ENCODE measurements at regions not wholly inside any gene's neighbourhood (a gene's known extent, or its start where the extent isn't known, plus 50 kb on each side); places are given as distances from the start of the nearest gene placed in this dataset.

DNA sequence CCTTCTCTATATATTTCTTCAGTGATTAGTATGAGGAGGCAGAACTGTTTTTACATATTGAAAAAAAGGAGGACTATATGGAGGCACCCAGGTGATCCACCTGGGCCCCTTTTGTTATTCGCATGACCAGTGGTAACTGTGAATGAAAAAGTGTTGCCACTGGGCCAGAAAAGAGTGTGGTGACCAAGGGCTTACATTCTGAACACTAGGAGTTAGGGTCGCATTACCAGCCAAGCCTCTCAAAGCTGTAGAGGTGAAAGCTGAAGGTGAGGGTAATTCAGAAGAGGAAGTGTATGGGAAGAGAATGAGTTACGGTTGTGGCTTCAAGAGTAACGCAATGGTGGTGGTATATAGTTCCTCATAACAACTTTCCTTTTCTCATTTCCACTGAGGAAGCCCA is 487.6 kb downstream of the TMEM182 start:
- no peak overlapping the region for H3K4me3 ChIP-seq
- H3K36me3 ChIP-seq, result no peaks in the 10 kb centered on the region
- TF ChIP-seq POLR2A (IDR thresholded peaks at IDR 0.05) (no peak), POLR2AphosphoS5 (IDR thresholded peaks at IDR 0.05) (no peak), EP300 (IDR thresholded peaks at IDR 0.05; ENCODE audit: low read depth) (no peak)
- TF ChIP-seq, protein P1, sequence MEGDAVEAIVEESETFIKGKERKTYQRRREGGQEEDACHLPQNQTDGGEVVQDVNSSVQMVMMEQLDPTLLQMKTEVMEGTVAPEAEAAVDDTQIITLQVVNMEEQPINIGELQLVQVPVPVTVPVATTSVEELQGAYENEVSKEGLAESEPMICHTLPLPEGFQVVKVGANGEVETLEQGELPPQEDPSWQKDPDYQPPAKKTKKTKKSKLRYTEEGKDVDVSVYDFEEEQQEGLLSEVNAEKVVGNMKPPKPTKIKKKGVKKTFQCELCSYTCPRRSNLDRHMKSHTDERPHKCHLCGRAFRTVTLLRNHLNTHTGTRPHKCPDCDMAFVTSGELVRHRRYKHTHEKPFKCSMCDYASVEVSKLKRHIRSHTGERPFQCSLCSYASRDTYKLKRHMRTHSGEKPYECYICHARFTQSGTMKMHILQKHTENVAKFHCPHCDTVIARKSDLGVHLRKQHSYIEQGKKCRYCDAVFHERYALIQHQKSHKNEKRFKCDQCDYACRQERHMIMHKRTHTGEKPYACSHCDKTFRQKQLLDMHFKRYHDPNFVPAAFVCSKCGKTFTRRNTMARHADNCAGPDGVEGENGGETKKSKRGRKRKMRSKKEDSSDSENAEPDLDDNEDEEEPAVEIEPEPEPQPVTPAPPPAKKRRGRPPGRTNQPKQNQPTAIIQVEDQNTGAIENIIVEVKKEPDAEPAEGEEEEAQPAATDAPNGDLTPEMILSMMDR (IDR thresholded peaks at IDR 0.05), result no peak
- no peak for DNase-seq
- intact Hi-C loops (cut with DNase I; ENCODE audit: low total_unique reads) (no loop called here), in situ Hi-C loops (cut with MboI; ENCODE audit: low pct_ligation_motif_present in 1 of 4, low pct_unique_long_range_greater_than_20kb in 1 of 4, low sequenced_read_pairs in 3 of 4) (no loop called here)
- 74 to 79% methylated on average over 4 of the region's 4 CpGs for WGBS, 2 donors (ENCODE audit: low coverage in 1 of 2)
- H3K9me3 ChIP-seq, result no peaks in the 10 kb centered on the region
- H3K4me1 ChIP-seq, result no peaks in the 10 kb centered on the region
- no peaks in the 10 kb centered on the region for H3K27me3 ChIP-seq
- H3K27ac ChIP-seq, result no peak overlapping the region

GRCh38 chr2:103252781-103253180 is 490.9 kb downstream of the TMEM182 start:
- TF ChIP-seq, protein P1 (IDR thresholded peaks at IDR 0.05), result no peak
- no peak for TF ChIP-seq EP300 (IDR thresholded peaks at IDR 0.05; ENCODE audit: low read depth)
- TF ChIP-seq POLR2A (IDR thresholded peaks at IDR 0.05), result no peak
- TF ChIP-seq POLR2AphosphoS5 (IDR thresholded peaks at IDR 0.05), result no peak
- Histone ChIP-seq H3K27me3 (no peaks in the 10 kb centered on the region), H3K4me3 (no peak overlapping the region), H3K9me3 (no peaks in the 10 kb centered on the region), H3K36me3 (no peaks in the 10 kb centered on the region), H3K27ac (no peak overlapping the region), H3K4me1 (no peaks in the 10 kb centered on the region)
- DNase-seq, result no peak
- intact Hi-C loops (cut with DNase I; ENCODE audit: low total_unique reads), result no loop called here
- in situ Hi-C loops (cut with MboI; ENCODE audit: low pct_ligation_motif_present in 1 of 4, low pct_unique_long_range_greater_than_20kb in 1 of 4, low sequenced_read_pairs in 3 of 4), result no loop called here
- WGBS, 2 donors (ENCODE audit: low coverage in 1 of 2), result 75 to 86% methylated on average over 3 of the region's 3 CpGs

DNA sequence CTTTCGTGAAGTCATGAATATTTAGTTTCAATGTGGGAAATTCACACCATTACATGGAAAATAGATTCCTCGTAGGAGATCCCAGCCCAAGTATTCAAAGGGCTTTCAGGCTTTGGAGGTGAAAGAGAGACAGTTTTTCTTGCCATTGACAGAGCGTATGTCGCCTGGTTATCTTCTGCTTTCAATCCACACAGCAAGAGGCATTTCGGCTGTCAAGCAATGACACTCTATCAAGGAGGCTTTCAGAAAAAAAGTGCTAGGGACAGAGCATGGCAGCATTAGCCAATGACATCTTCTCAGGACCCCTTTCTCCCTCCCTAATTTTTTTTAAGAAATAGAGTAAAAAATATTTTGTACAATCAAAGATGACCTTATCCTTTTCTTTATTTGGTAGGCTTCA is 492.8 kb downstream of the TMEM182 start:
- no peak for DNase-seq
- intact Hi-C loops (cut with DNase I; ENCODE audit: low total_unique reads), result no loop called here

GRCh38 chr2:103264058-103264768 is 502.4 kb downstream of the TMEM182 start:
- no peak for DNase-seq
- peaks cover 0 to 3% (median 0%) of the 10 kb centered on the region in 4 donors for H3K4me1 ChIP-seq
- in situ Hi-C loops (cut with MboI; ENCODE audit: low pct_ligation_motif_present in 1 of 4, low pct_unique_long_range_greater_than_20kb in 1 of 4, low sequenced_read_pairs in 3 of 4), result no loop called here
- H3K27me3 ChIP-seq, result no peaks in the 10 kb centered on the region
- H3K36me3 ChIP-seq, result no peaks in the 10 kb centered on the region
- H3K4me3 ChIP-seq, result no peak overlapping the region
- TF ChIP-seq POLR2AphosphoS5 (IDR thresholded peaks at IDR 0.05), result no peak
- TF ChIP-seq, protein P1 (IDR thresholded peaks at IDR 0.05), result no peak
- no peak overlapping the region for H3K27ac ChIP-seq
- 63 to 67% methylated on average over 1 to 5 of the region's 5 CpGs for WGBS, 2 donors (ENCODE audit: low coverage in 1 of 2)
- intact Hi-C loops (cut with DNase I; ENCODE audit: low total_unique reads), result no loop called here
- H3K9me3 ChIP-seq, result no peaks in the 10 kb centered on the region

More for the DNA sequence above, 492.8 kb downstream of the TMEM182 start:
- Histone ChIP-seq H3K27ac (no peak overlapping the region), H3K4me1 (no peaks in the 10 kb centered on the region), H3K27me3 (no peaks in the 10 kb centered on the region), H3K9me3 (no peaks in the 10 kb centered on the region), H3K36me3 (no peaks in the 10 kb centered on the region), H3K4me3 (no peak overlapping the region)
- no peak for TF ChIP-seq POLR2A (IDR thresholded peaks at IDR 0.05)
- no peak for TF ChIP-seq POLR2AphosphoS5 (IDR thresholded peaks at IDR 0.05)
- TF ChIP-seq EP300 (IDR thresholded peaks at IDR 0.05; ENCODE audit: low read depth), result no peak
- TF ChIP-seq, protein P1 (IDR thresholded peaks at IDR 0.05), result no peak
- in situ Hi-C loops (cut with MboI; ENCODE audit: low pct_ligation_motif_present in 1 of 4, low pct_unique_long_range_greater_than_20kb in 1 of 4, low sequenced_read_pairs in 3 of 4), result no loop called here
- WGBS, 2 donors (ENCODE audit: low coverage in 1 of 2), result 78% methylated on average over 4 to 5 of the region's 5 CpGs
